IPS-18c (cell line): ENCODE measurements at regions not wholly inside any gene's neighbourhood (a gene's known extent, or its start where the extent isn't known, plus 50 kb on each side); places are given as distances from the start of the nearest gene placed in this dataset.

Source experiments
- H3K4me3 ChIP-seq: 2 replicates; pipeline ENCODE4 v1.7.0; 2013; ENCODE audit warnings: low read depth, mild to moderate bottlenecking, low read length, moderate library complexity; ENCODE audit not compliant: insufficient read depth
- H3K9me3 ChIP-seq: one replicate; pipeline ENCODE4 v1.6.1; 2013; ENCODE audit warnings: mild to moderate bottlenecking, low read length, moderate library complexity; ENCODE audit not compliant: control insufficient read depth, insufficient read depth

GRCh38 chr20:58162986-58163385, 65.5 kb downstream of the ANKRD60 start:
- Histone ChIP-seq H3K4me3 (no peak overlapping the region), H3K9me3 (no peaks in the 10 kb centered on the region)

- Histone ChIP-seq H3K9me3 (no peaks in the 10 kb centered on the region), H3K4me3 (no peak overlapping the region)
These were observed 67.3 kb downstream of the ANKRD60 start for GRCh38 chr20:58161192-58161591.

- Histone ChIP-seq H3K9me3 (no peaks in the 10 kb centered on the region), H3K4me3 (no peak overlapping the region)
These were observed 67.9 kb downstream of the ANKRD60 start for GRCh38 chr20:58160451-58161061.

GRCh38 chr20:58155148-58155925, 73.1 kb downstream of the ANKRD60 start:
- H3K4me3 ChIP-seq, result no peak overlapping the region
- no peaks in the 10 kb centered on the region for H3K9me3 ChIP-seq

GRCh38 chr20:58154113-58154512, 74.3 kb downstream of the ANKRD60 start:
- Histone ChIP-seq H3K4me3 (no peak overlapping the region), H3K9me3 (no peaks in the 10 kb centered on the region)

GRCh38 chr20:58153121-58153520, 75.3 kb downstream of the ANKRD60 start:
- no peak overlapping the region for H3K4me3 ChIP-seq
- no peaks in the 10 kb centered on the region for H3K9me3 ChIP-seq

GRCh38 chr20:58150772-58151171, 77.7 kb downstream of the ANKRD60 start:
- Histone ChIP-seq H3K4me3 (peak overlapping the region; percentile 26), H3K9me3 (no peaks in the 10 kb centered on the region)

GRCh38 chr20:58149437-58150091, 78.9 kb downstream of the ANKRD60 start:
- Histone ChIP-seq H3K4me3 (no peak overlapping the region), H3K9me3 (no peaks in the 10 kb centered on the region)

GRCh38 chr20:58148891-58149290, 79.6 kb downstream of the ANKRD60 start:
- no peak overlapping the region for H3K4me3 ChIP-seq
- no peaks in the 10 kb centered on the region for H3K9me3 ChIP-seq

GRCh38 chr20:58147628-58148370, 80.7 kb downstream of the ANKRD60 start:
- no peak overlapping the region for H3K4me3 ChIP-seq

GRCh38 chr20:58146746-58147140, 81.7 kb downstream of the ANKRD60 start:
- Histone ChIP-seq H3K9me3 (no peaks in the 10 kb centered on the region), H3K4me3 (no peak overlapping the region)

More at GRCh38 chr20:58147628-58148370, 80.7 kb downstream of the ANKRD60 start:
- no peaks in the 10 kb centered on the region for H3K9me3 ChIP-seq

- Histone ChIP-seq H3K9me3 (no peaks in the 10 kb centered on the region), H3K4me3 (no peak overlapping the region)
These were observed 82.2 kb downstream of the ANKRD60 start for GRCh38 chr20:58146081-58146745.

GRCh38 chr20:58145506-58146080, 82.9 kb downstream of the ANKRD60 start:
- Histone ChIP-seq H3K9me3 (no peaks in the 10 kb centered on the region), H3K4me3 (no peak overlapping the region)

- Histone ChIP-seq H3K9me3 (no peaks in the 10 kb centered on the region), H3K4me3 (no peak overlapping the region)
These were observed 84.4 kb downstream of the ANKRD60 start for GRCh38 chr20:58144096-58144495.

GRCh38 chr20:58143531-58143930, 84.9 kb downstream of the ANKRD60 start:
- Histone ChIP-seq H3K9me3 (no peaks in the 10 kb centered on the region), H3K4me3 (no peak overlapping the region)

GRCh38 chr20:58142843-58143185, 85.6 kb downstream of the ANKRD60 start:
- Histone ChIP-seq H3K9me3 (no peaks in the 10 kb centered on the region), H3K4me3 (no peak overlapping the region)
